ENCODE measurements at regions not wholly inside any gene's neighbourhood (a gene's known extent, or its start where the extent isn't known, plus 50 kb on each side); places are given as distances from the start of the nearest gene placed in this dataset.

- no peak for TF ChIP-seq ZNF462 (CRISPR knock-in tag; IDR thresholded peaks at IDR 0.05)
These were observed 379.8 kb upstream of the FLRT2 start (continued) for GRCh38 chr14:85150166-85150565.

- Histone ChIP-seq H2AFZ (no peak overlapping the region), H3K4me1 (ENCODE audit: insufficient read depth) (no peaks in the 10 kb centered on the region), H3K9me2 (ENCODE audit: insufficient read depth) (no peaks in the 10 kb centered on the region), H4K20me1 (replicated peaks; ENCODE audit: insufficient read depth) (no peaks in the 10 kb centered on the region), H3F3A (replicated peaks; ENCODE audit: low read depth) (no peaks in the 10 kb centered on the region), H3K4me3 (no peak overlapping the region), H3K36me3 (ENCODE audit: insufficient read depth) (no peaks in the 10 kb centered on the region), H3K79me2 (replicated peaks; ENCODE audit: insufficient read depth) (no peaks in the 10 kb centered on the region), H3K4me2 (no peak overlapping the region), H3K27ac (ENCODE audit: low read depth) (no peak overlapping the region), H3K27me3 (ENCODE audit: insufficient read depth) (no peaks in the 10 kb centered on the region)
- Mint-ChIP-seq H3K4me1 (no peaks in the 10 kb centered on the region; the same call in 2 of the 3 replicates), H3K4me3 (no peak overlapping the region), H3K36me3 (ENCODE audit: low read depth) (no peaks in the 10 kb centered on the region), H3K27me3 (ENCODE audit: insufficient read depth, low read depth, poor library complexity) (peaks cover 3% of the 10 kb centered on the region), H3K27ac (no peak overlapping the region), H3K9me3 (no peaks in the 10 kb centered on the region)
- DNase-seq (ENCODE audit: low spot score) (no peak), ATAC-seq (no peak)
- TF ChIP-seq ETS1 (IDR thresholded peaks at IDR 0.05) (no peak), EZH2phosphoT487 (IDR thresholded peaks at IDR 0.05; ENCODE audit: unreplicated experiment) (no peak), ZNF331 (CRISPR knock-in tag; IDR thresholded peaks at IDR 0.05; ENCODE audit: low read depth) (no peak), NANOG (IDR thresholded peaks at IDR 0.05; ENCODE audit: borderline replicate concordance) (no peak), POLR2AphosphoS5 (IDR thresholded peaks at IDR 0.05; ENCODE audit: low read depth) (no peak), ZNF462 (CRISPR knock-in tag; IDR thresholded peaks at IDR 0.05) (no peak)
These were observed 375.2 kb upstream of the FLRT2 start for GRCh38 chr14:85154714-85155113.

All from GM23338 (cell line).